Skeletal muscle satellite cell (primary cell): ENCODE measurements at regions not wholly inside any gene's neighbourhood (a gene's known extent, or its start where the extent isn't known, plus 50 kb on each side); places are given as distances from the start of the nearest gene placed in this dataset.

ENCODE experiments used
- H3K27me3 ChIP-seq: 2 replicates; pipeline ENCODE4 v1.7.0; 2013; ENCODE audit warnings: low read length; ENCODE audit not compliant: control insufficient read depth, insufficient read depth
- H3K36me3 ChIP-seq: 2 replicates; pipeline ENCODE4 v1.7.0; 2013; ENCODE audit warnings: mild to moderate bottlenecking, control low read depth, low read length; ENCODE audit not compliant: insufficient read depth
- H3K4me1 ChIP-seq: 2 replicates; pipeline ENCODE4 v1.7.0; 2013; ENCODE audit warnings: low read length; ENCODE audit not compliant: control insufficient read depth, insufficient read depth
- H3K4me2 ChIP-seq: 2 replicates; pipeline ENCODE4 v1.7.0; 2013; ENCODE audit warnings: mild to moderate bottlenecking, low read length
- H3K4me3 ChIP-seq: 2 replicates; pipeline ENCODE4 v1.7.0; 2013; ENCODE audit warnings: low read length
- H3K9ac ChIP-seq: 2 replicates; pipeline ENCODE4 v1.7.0; 2013; ENCODE audit warnings: mild to moderate bottlenecking, low read depth, low read length, moderate library complexity
- H3K9me3 ChIP-seq: replicated peaks from 2 replicates; pipeline ENCODE4 v1.7.0; 2013; ENCODE audit warnings: mild to moderate bottlenecking, control low read depth, low read length

- H3K4me2 ChIP-seq: no peak overlapping the region
- no peaks in the 10 kb centered on the region for H3K36me3 ChIP-seq
- H3K4me1 ChIP-seq: no peaks in the 10 kb centered on the region
- no peak overlapping the region for H3K4me3 ChIP-seq
- peaks cover 5% of the 10 kb centered on the region for H3K9me3 ChIP-seq
- no peaks in the 10 kb centered on the region for H3K27me3 ChIP-seq
- no peak overlapping the region for H3K9ac ChIP-seq
These were observed 277.9 kb downstream of the NDUFA10 start for GRCh38 chr2:239747274-239747673.

GRCh38 chr2:239746559-239747246, 278.4 kb downstream of the NDUFA10 start:
- Histone ChIP-seq H3K9ac (no peak overlapping the region), H3K4me1 (no peaks in the 10 kb centered on the region), H3K4me2 (no peak overlapping the region), H3K9me3 (peaks cover 5% of the 10 kb centered on the region), H3K4me3 (no peak overlapping the region), H3K36me3 (no peaks in the 10 kb centered on the region), H3K27me3 (no peaks in the 10 kb centered on the region)

- Histone ChIP-seq H3K4me1 (no peaks in the 10 kb centered on the region), H3K4me3 (no peak overlapping the region), H3K9me3 (peaks cover 5% of the 10 kb centered on the region), H3K36me3 (no peaks in the 10 kb centered on the region), H3K27me3 (no peaks in the 10 kb centered on the region), H3K9ac (no peak overlapping the region), H3K4me2 (no peak overlapping the region)
These were observed 279.5 kb downstream of the NDUFA10 start for GRCh38 chr2:239745386-239746227.

- no peak overlapping the region for H3K4me2 ChIP-seq
- H3K4me3 ChIP-seq: no peak overlapping the region
- H3K27me3 ChIP-seq: no peaks in the 10 kb centered on the region
- no peak overlapping the region for H3K9ac ChIP-seq
- no peaks in the 10 kb centered on the region for H3K36me3 ChIP-seq
- H3K9me3 ChIP-seq: peaks cover 5% of the 10 kb centered on the region
- H3K4me1 ChIP-seq: no peaks in the 10 kb centered on the region
These were observed 280.3 kb downstream of the NDUFA10 start for GRCh38 chr2:239744706-239745340.

GRCh38 chr2:239743206-239743605, 281.9 kb downstream of the NDUFA10 start:
- H3K4me3 ChIP-seq: no peak overlapping the region
- H3K9ac ChIP-seq: no peak overlapping the region
- no peaks in the 10 kb centered on the region for H3K4me1 ChIP-seq
- H3K4me2 ChIP-seq: no peak overlapping the region
- no peaks in the 10 kb centered on the region for H3K27me3 ChIP-seq
- H3K9me3 ChIP-seq: peaks cover 5% of the 10 kb centered on the region
- H3K36me3 ChIP-seq: no peaks in the 10 kb centered on the region

- H3K4me3 ChIP-seq: no peak overlapping the region
- H3K9me3 ChIP-seq: peaks cover 2% of the 10 kb centered on the region
- H3K4me1 ChIP-seq: no peaks in the 10 kb centered on the region
- H3K9ac ChIP-seq: no peak overlapping the region
- H3K27me3 ChIP-seq: no peaks in the 10 kb centered on the region
- no peaks in the 10 kb centered on the region for H3K36me3 ChIP-seq
- no peak overlapping the region for H3K4me2 ChIP-seq
These were observed 282.8 kb downstream of the NDUFA10 start for GRCh38 chr2:239742377-239742776.

- Histone ChIP-seq H3K4me1 (no peaks in the 10 kb centered on the region), H3K4me2 (no peak overlapping the region), H3K36me3 (no peaks in the 10 kb centered on the region), H3K27me3 (no peaks in the 10 kb centered on the region), H3K4me3 (no peak overlapping the region), H3K9ac (no peak overlapping the region), H3K9me3 (peaks cover 5% of the 10 kb centered on the region)
These were observed 285.9 kb downstream of the NDUFA10 start for GRCh38 chr2:239739206-239739605.

GRCh38 chr2:239738159-239738558, 287.0 kb downstream of the NDUFA10 start:
- no peaks in the 10 kb centered on the region for H3K36me3 ChIP-seq
- peaks cover 5% of the 10 kb centered on the region for H3K9me3 ChIP-seq
- H3K4me3 ChIP-seq: no peak overlapping the region
- no peaks in the 10 kb centered on the region for H3K27me3 ChIP-seq
- H3K9ac ChIP-seq: no peak overlapping the region
- H3K4me1 ChIP-seq: no peaks in the 10 kb centered on the region
- H3K4me2 ChIP-seq: no peak overlapping the region

GRCh38 chr2:239737144-239737463, 288.0 kb downstream of the NDUFA10 start:
- Histone ChIP-seq H3K4me1 (no peaks in the 10 kb centered on the region), H3K9me3 (peaks cover 5% of the 10 kb centered on the region), H3K36me3 (no peaks in the 10 kb centered on the region), H3K9ac (no peak overlapping the region), H3K4me2 (no peak overlapping the region), H3K4me3 (no peak overlapping the region), H3K27me3 (no peaks in the 10 kb centered on the region)

GRCh38 chr2:239736358-239737143, 288.6 kb downstream of the NDUFA10 start:
- no peaks in the 10 kb centered on the region for H3K27me3 ChIP-seq
- H3K36me3 ChIP-seq: no peaks in the 10 kb centered on the region
- H3K9me3 ChIP-seq: peaks cover 5% of the 10 kb centered on the region
- no peak overlapping the region for H3K9ac ChIP-seq
- no peak overlapping the region for H3K4me3 ChIP-seq
- no peaks in the 10 kb centered on the region for H3K4me1 ChIP-seq
- H3K4me2 ChIP-seq: no peak overlapping the region

GRCh38 chr2:239735829-239736357, 289.2 kb downstream of the NDUFA10 start:
- no peaks in the 10 kb centered on the region for H3K27me3 ChIP-seq

More at GRCh38 chr2:239735829-239736357, 289.2 kb downstream of the NDUFA10 start:
- Histone ChIP-seq H3K4me1 (no peaks in the 10 kb centered on the region), H3K9me3 (peaks cover 5% of the 10 kb centered on the region), H3K4me2 (no peak overlapping the region), H3K9ac (no peak overlapping the region), H3K36me3 (no peaks in the 10 kb centered on the region), H3K4me3 (no peak overlapping the region)
